HL-60 (cell line): ENCODE measurements at regions not wholly inside any gene's neighbourhood (a gene's known extent, or its start where the extent isn't known, plus 50 kb on each side); places are given as distances from the start of the nearest gene placed in this dataset.

Experiments used
- CTCF ChIP-seq: IDR thresholded peaks from one replicate; pipeline ENCODE4 v1.5.1; 2011; ENCODE audit warnings: low read length, control low read depth, inconsistent platforms; ENCODE audit not compliant: insufficient read depth
- GABPA ChIP-seq: IDR thresholded peaks from 2 replicates; pipeline ENCODE4 v1.6.1; 2012; ENCODE audit warnings: low read depth
- POLR2AphosphoS5 ChIP-seq: IDR thresholded peaks from 2 replicates; pipeline ENCODE4 v1.6.1; 2012; ENCODE audit warnings: low read depth

GRCh38 chr4:22942920-22943559, 250.3 kb downstream of the GBA3 start:
- TF ChIP-seq CTCF (no peak), POLR2AphosphoS5 (no peak), GABPA (no peak)
